ENCODE measurements at regions not wholly inside any gene's neighbourhood (a gene's known extent, or its start where the extent isn't known, plus 50 kb on each side); places are given as distances from the start of the nearest gene placed in this dataset.
A peak's percentile ranks its signal among the peaks of the same experiment; 100 is the strongest.

- Histone ChIP-seq H3K27ac (ENCODE audit: low read length) (no peak overlapping the region), H3K79me2 (replicated peaks; ENCODE audit: insufficient read depth, low read length) (no peaks in the 10 kb centered on the region), H3K36me3 (ENCODE audit: insufficient read depth, low read length) (no peaks in the 10 kb centered on the region), H3K9me2 (ENCODE audit: insufficient read depth, low read length) (no peaks in the 10 kb centered on the region), H2AFZ (ENCODE audit: low read depth, low read length) (no peak overlapping the region), H3K4me2 (ENCODE audit: low read length) (no peak overlapping the region), H3K9me3 (ENCODE audit: low read length) (no peaks in the 10 kb centered on the region), H4K20me1 (ENCODE audit: insufficient read depth) (no peaks in the 10 kb centered on the region), H3F3A (ENCODE audit: insufficient read depth, low read length, poor library complexity, severe bottlenecking) (no peaks in the 10 kb centered on the region), H3K9ac (ENCODE audit: low read length) (no peak overlapping the region), H3K27me3 (ENCODE audit: insufficient read depth, low read depth, low read length) (no peaks in the 10 kb centered on the region), H3K4me3 (ENCODE audit: low read length) (no peak overlapping the region)
- TF ChIP-seq SMC3 (conservative IDR thresholded peaks at IDR 0.05; ENCODE audit: poor library complexity), result no peak
- no peak for TF ChIP-seq POLR2AphosphoS5 (IDR thresholded peaks at IDR 0.05)
- TF ChIP-seq CTCF (IDR thresholded peaks at IDR 0.05; ENCODE audit: poor library complexity, severe bottlenecking), result no peak
Observed at GRCh38 chr13:73544175-73544574, 485.4 kb downstream of the KLF5 start.

GRCh38 chr13:73542446-73542845 lies 483.6 kb downstream of the KLF5 start:
- H3K9ac ChIP-seq (ENCODE audit: low read length), result no peak overlapping the region
- H4K20me1 ChIP-seq (ENCODE audit: insufficient read depth), result no peaks in the 10 kb centered on the region
- no peaks in the 10 kb centered on the region for H3K36me3 ChIP-seq (ENCODE audit: insufficient read depth, low read length)
- TF ChIP-seq EP300 (conservative IDR thresholded peaks at IDR 0.05; ENCODE audit: poor library complexity, severe bottlenecking) (no peak), TAF1 (IDR thresholded peaks at IDR 0.05; ENCODE audit: low read depth) (no peak), CTCF (IDR thresholded peaks at IDR 0.05; ENCODE audit: poor library complexity, severe bottlenecking) (no peak), POLR2AphosphoS5 (IDR thresholded peaks at IDR 0.05) (no peak)
- TF ChIP-seq, protein P1, sequence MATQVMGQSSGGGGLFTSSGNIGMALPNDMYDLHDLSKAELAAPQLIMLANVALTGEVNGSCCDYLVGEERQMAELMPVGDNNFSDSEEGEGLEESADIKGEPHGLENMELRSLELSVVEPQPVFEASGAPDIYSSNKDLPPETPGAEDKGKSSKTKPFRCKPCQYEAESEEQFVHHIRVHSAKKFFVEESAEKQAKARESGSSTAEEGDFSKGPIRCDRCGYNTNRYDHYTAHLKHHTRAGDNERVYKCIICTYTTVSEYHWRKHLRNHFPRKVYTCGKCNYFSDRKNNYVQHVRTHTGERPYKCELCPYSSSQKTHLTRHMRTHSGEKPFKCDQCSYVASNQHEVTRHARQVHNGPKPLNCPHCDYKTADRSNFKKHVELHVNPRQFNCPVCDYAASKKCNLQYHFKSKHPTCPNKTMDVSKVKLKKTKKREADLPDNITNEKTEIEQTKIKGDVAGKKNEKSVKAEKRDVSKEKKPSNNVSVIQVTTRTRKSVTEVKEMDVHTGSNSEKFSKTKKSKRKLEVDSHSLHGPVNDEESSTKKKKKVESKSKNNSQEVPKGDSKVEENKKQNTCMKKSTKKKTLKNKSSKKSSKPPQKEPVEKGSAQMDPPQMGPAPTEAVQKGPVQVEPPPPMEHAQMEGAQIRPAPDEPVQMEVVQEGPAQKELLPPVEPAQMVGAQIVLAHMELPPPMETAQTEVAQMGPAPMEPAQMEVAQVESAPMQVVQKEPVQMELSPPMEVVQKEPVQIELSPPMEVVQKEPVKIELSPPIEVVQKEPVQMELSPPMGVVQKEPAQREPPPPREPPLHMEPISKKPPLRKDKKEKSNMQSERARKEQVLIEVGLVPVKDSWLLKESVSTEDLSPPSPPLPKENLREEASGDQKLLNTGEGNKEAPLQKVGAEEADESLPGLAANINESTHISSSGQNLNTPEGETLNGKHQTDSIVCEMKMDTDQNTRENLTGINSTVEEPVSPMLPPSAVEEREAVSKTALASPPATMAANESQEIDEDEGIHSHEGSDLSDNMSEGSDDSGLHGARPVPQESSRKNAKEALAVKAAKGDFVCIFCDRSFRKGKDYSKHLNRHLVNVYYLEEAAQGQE (IDR thresholded peaks at IDR 0.05; ENCODE audit: borderline replicate concordance), result no peak
- H2AFZ ChIP-seq (ENCODE audit: low read depth, low read length), result no peak overlapping the region
- H3K4me3 ChIP-seq (ENCODE audit: low read length), result no peak overlapping the region
- H3F3A ChIP-seq (ENCODE audit: insufficient read depth, low read length, poor library complexity, severe bottlenecking), result peaks cover 3% of the 10 kb centered on the region
- H3K27ac ChIP-seq (ENCODE audit: low read length), result no peak overlapping the region
- H3K79me2 ChIP-seq (replicated peaks; ENCODE audit: insufficient read depth, low read length), result no peaks in the 10 kb centered on the region
- no peaks in the 10 kb centered on the region for H3K9me3 ChIP-seq (ENCODE audit: low read length)
- no peak overlapping the region for H3K4me2 ChIP-seq (ENCODE audit: low read length)
- no peaks in the 10 kb centered on the region for H3K9me2 ChIP-seq (ENCODE audit: insufficient read depth, low read length)
- no peaks in the 10 kb centered on the region for H3K27me3 ChIP-seq (ENCODE audit: insufficient read depth, low read depth, low read length)

- Histone ChIP-seq H3K27ac (ENCODE audit: low read length) (peak overlapping the region; percentile 61), H3K9me2 (ENCODE audit: insufficient read depth, low read length) (no peaks in the 10 kb centered on the region), H2AFZ (ENCODE audit: low read depth, low read length) (no peak overlapping the region), H3K9me3 (ENCODE audit: low read length) (no peaks in the 10 kb centered on the region), H3F3A (ENCODE audit: insufficient read depth, low read length, poor library complexity, severe bottlenecking) (peaks cover 9% of the 10 kb centered on the region), H4K20me1 (ENCODE audit: insufficient read depth) (no peaks in the 10 kb centered on the region), H3K4me2 (ENCODE audit: low read length) (peak overlapping the region; percentile 32), H3K79me2 (replicated peaks; ENCODE audit: insufficient read depth, low read length) (no peaks in the 10 kb centered on the region), H3K27me3 (ENCODE audit: insufficient read depth, low read depth, low read length) (no peaks in the 10 kb centered on the region), H3K36me3 (ENCODE audit: insufficient read depth, low read length) (no peaks in the 10 kb centered on the region), H3K9ac (ENCODE audit: low read length) (no peak overlapping the region), H3K4me3 (ENCODE audit: low read length) (peak overlapping the region; percentile 37)
- TF ChIP-seq CTCF (IDR thresholded peaks at IDR 0.05; ENCODE audit: poor library complexity, severe bottlenecking), result no peak
- TF ChIP-seq MXI1 (conservative IDR thresholded peaks at IDR 0.05; ENCODE audit: poor library complexity, severe bottlenecking), result no peak
- no peak for TF ChIP-seq TAF1 (IDR thresholded peaks at IDR 0.05; ENCODE audit: low read depth)
- peak; percentile 16 for TF ChIP-seq SMC3 (conservative IDR thresholded peaks at IDR 0.05; ENCODE audit: poor library complexity)
- no peak for TF ChIP-seq EZH2 (IDR thresholded peaks at IDR 0.05; ENCODE audit: borderline replicate concordance, insufficient read depth, low read length, poor library complexity, severe bottlenecking)
- peak; percentile 13 for TF ChIP-seq RAD21 (conservative IDR thresholded peaks at IDR 0.05)
- TF ChIP-seq POLR2AphosphoS5 (IDR thresholded peaks at IDR 0.05), result peak; percentile 82
Observed at GRCh38 chr13:73536865-73537264, 478.1 kb downstream of the KLF5 start.

Measured in neural cell (in vitro differentiated cells).